Suprapubic skin (tissue), 4 donors: ENCODE measurements at regions not wholly inside any gene's neighbourhood (a gene's known extent, or its start where the extent isn't known, plus 50 kb on each side); places are given as distances from the start of the nearest gene placed in this dataset.

ENCODE experiments used
- DNase-seq, 2 donors: peaks; one replicate each; pipeline ENCODE4 v3.0.0-alpha.2; 2019; ENCODE audit warnings: low spot score in 2 of 2
- H3K27ac ChIP-seq: fragments of 200-600 bp; sonication (generic); one replicate; pipeline ENCODE4 v1.5.1; 2019
- H3K27me3 ChIP-seq: fragments of 200-600 bp; sonication (generic); one replicate; pipeline ENCODE4 v1.5.1; 2019
- H3K36me3 ChIP-seq: fragments of 200-600 bp; sonication (generic); one replicate; pipeline ENCODE4 v1.5.1; 2019
- H3K4me1 ChIP-seq: fragments of 200-600 bp; sonication (generic); one replicate; pipeline ENCODE4 v1.5.1; 2019
- H3K4me3 ChIP-seq: fragments of 200-600 bp; sonication (generic); one replicate; pipeline ENCODE4 v1.5.1; 2019; ENCODE audit warnings: mild to moderate bottlenecking
- H3K9me3 ChIP-seq: fragments of 200-600 bp; sonication (generic); one replicate; pipeline ENCODE4 v1.5.1; 2019
- EP300 ChIP-seq: sonication (generic); formaldehyde crosslinking; IDR thresholded peaks from one replicate; pipeline ENCODE4 v1.6.1; 2017; ENCODE audit warnings: antibody characterized with exemption
- POLR2A ChIP-seq, 2 donors: fragments of 450-650 bp; IDR thresholded peaks; one replicate each; pipeline ENCODE4 v1.6.1; 2017; ENCODE audit warnings: antibody characterized with exemption in 2 of 2, mild to moderate bottlenecking in 2 of 2, moderate library complexity in 2 of 2
- POLR2AphosphoS5 ChIP-seq, 3 donors: sonication (generic); formaldehyde crosslinking; IDR thresholded peaks; one replicate each; pipeline ENCODE4 v1.6.1; 2017; ENCODE audit warnings: antibody characterized with exemption in 3 of 3
- TF ChIP-seq, protein P1 (sequence below), 2 donors: fragments of 200-600 bp in 1 of 2; fragments of 450-650 bp in 1 of 2; sonication (generic) in 1 of 2; IDR thresholded peaks; one replicate each; pipeline ENCODE4 v1.5.1; 2016 to 2019; ENCODE audit warnings: antibody characterized with exemption in 2 of 2, mild to moderate bottlenecking in 1 of 2, moderate library complexity in 1 of 2

DNA sequence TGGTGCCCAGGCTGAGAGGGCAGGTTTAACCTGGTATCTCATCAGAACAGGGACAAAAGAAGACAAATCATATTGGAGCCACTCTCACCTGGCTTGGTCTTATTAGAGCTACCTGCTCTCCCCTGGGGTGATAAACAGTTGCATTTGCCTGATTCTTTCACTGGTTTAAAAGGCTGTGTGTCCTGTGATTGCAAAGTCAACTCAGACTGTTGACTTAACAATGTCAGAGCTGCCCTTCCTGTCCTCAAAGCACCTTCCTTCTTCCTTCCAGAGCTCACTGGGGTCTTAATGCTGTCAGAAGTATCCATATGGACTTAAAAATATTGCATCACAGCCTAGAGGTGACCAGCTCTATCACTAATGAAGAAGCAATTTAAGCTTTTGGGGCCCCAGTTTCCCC lies 50.5 kb upstream of the MINAR1 start:
- no peak overlapping the region for H3K4me3 ChIP-seq
- no peaks in the 10 kb centered on the region for H3K36me3 ChIP-seq
- DNase-seq: no peak

More for the DNA sequence above, 50.5 kb upstream of the MINAR1 start:
- no peaks in the 10 kb centered on the region for H3K4me1 ChIP-seq
- TF ChIP-seq POLR2A (IDR thresholded peaks at IDR 0.05): no peak
- TF ChIP-seq, protein P1, sequence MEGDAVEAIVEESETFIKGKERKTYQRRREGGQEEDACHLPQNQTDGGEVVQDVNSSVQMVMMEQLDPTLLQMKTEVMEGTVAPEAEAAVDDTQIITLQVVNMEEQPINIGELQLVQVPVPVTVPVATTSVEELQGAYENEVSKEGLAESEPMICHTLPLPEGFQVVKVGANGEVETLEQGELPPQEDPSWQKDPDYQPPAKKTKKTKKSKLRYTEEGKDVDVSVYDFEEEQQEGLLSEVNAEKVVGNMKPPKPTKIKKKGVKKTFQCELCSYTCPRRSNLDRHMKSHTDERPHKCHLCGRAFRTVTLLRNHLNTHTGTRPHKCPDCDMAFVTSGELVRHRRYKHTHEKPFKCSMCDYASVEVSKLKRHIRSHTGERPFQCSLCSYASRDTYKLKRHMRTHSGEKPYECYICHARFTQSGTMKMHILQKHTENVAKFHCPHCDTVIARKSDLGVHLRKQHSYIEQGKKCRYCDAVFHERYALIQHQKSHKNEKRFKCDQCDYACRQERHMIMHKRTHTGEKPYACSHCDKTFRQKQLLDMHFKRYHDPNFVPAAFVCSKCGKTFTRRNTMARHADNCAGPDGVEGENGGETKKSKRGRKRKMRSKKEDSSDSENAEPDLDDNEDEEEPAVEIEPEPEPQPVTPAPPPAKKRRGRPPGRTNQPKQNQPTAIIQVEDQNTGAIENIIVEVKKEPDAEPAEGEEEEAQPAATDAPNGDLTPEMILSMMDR (IDR thresholded peaks at IDR 0.05): no peak
- no peak for TF ChIP-seq POLR2AphosphoS5 (IDR thresholded peaks at IDR 0.05)
- no peak for TF ChIP-seq EP300
- no peaks in the 10 kb centered on the region for H3K27me3 ChIP-seq
- no peak overlapping the region for H3K27ac ChIP-seq
- H3K9me3 ChIP-seq: no peaks in the 10 kb centered on the region
